ENCODE measurements at regions not wholly inside any gene's neighbourhood (a gene's known extent, or its start where the extent isn't known, plus 50 kb on each side); places are given as distances from the start of the nearest gene placed in this dataset.
"Not testable (repeated sequence)": the region's sequence is repeated elsewhere in the genome, so short reads cannot be mapped to it uniquely, and the experiment has no call there.

DNA sequence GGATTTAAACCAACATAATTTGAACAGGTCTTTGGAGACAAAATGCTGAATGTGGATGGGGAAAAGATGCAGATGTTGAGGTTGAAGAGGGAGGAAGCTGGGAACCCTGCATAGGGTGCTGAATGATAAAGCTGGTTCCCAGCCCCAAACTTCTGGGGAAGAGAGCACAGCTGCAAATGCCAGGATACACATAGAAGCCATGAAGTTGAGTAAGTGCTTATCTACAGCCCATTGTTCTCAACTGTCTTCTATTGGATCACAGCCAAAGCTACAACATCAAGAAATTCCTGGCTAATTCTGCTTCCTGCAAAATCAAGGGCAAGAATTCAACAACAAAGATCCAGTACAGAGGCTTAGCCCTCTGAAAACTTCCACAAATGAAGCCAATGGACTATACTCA lies 779.8 kb downstream of the PRIM2 start:
- DNase-seq (ENCODE audit: low read depth): not testable (repeated sequence)

GRCh38 chr6:58113960-58114359 lies 796.5 kb downstream of the PRIM2 start:
- no peak for DNase-seq (ENCODE audit: low read depth)

DNA sequence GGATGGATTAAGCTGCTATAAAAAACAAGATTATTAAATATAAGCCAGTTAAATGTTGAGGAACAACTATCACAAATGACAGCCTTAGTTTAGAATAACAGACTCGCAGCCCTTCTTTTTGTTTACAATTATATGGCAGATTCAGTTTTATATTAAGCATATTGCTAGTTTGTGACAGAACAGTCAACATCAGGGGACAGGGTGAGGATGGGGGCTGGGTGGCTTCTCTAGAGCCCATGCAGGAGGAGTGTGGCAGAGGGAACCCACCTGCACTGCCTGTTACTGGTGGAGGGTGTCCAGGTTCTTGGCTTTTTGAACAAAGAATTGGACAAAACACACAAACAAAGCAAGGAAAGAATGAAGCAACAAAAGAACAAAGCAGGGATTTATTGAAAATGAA lies 799.7 kb downstream of the PRIM2 start:
- not testable (repeated sequence) for DNase-seq (ENCODE audit: low read depth)

DNA sequence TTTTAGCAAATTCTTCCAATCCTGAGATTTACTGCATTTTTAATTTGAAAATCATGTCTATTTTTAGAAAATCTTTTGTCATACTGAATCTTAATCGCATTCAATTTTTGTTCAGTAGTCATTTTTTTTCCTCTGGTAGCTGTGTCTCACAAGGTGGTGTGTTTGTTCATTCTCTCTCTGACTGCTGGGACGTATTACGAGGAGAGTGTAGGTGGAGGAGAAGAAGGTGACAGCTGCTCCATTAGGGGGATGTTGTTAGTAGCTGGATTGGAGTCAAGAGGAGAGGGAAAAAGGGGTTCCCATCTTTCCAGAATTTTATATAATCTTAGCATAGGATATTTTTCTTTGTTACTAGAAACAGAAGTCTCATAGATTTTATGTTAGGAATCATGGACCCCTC lies 804.2 kb downstream of the PRIM2 start:
- not testable (repeated sequence) for DNase-seq (ENCODE audit: low read depth)

DNA sequence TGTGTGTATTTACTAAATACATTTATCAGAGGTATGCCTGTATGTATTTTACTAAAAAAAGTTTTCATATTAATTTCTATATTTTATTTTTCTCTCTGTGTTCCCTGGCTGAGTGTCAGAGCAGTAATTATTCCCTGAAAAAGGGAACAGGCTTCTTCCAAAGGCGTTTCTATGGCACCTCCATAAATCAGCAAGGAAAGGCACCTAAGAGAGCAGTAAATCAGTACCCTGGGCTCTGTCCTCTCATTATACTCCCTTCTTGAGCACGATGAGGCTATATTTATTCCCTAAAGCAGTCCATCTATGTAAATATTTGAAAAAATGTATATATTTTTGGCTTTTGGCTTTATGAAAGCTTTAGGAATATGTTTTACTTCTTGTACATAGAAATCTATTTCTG lies 806.3 kb downstream of the PRIM2 start:
- DNase-seq (ENCODE audit: low read depth): not testable (repeated sequence)

DNA sequence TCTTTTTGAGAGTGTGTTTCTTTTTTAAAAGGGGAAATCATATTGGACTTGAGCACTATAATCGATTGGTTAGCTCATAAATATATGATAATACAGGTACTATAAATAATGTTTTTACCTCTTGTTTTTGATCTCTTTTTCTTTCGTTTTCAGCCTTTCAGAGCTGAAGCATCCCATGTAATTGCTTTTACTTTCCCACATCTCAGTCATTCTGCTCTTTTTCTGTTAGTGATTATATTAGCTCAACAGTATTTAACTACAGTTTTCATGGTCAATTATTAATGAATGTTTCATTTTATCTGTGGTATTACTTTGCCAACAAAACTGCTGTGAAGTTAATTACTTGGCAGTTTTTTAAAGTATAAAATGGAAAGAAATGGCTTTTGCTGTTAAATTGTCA lies 811.1 kb downstream of the PRIM2 start:
- DNase-seq (ENCODE audit: low read depth): not testable (repeated sequence)

GRCh38 chr6:58129098-58129497 lies 811.7 kb downstream of the PRIM2 start:
- DNase-seq (ENCODE audit: low read depth): not testable (repeated sequence)

GRCh38 chr6:58139746-58140145 lies 822.3 kb downstream of the PRIM2 start:
- not testable (repeated sequence) for DNase-seq (ENCODE audit: low read depth)

- not testable (repeated sequence) for DNase-seq (ENCODE audit: low read depth)
Measured at GRCh38 chr6:58171025-58171424, 853.6 kb downstream of the PRIM2 start.

- DNase-seq (ENCODE audit: low read depth): not testable (repeated sequence)
Measured at GRCh38 chr6:58181557-58182065, 864.2 kb downstream of the PRIM2 start.

- DNase-seq (ENCODE audit: low read depth): not testable (repeated sequence)
Measured at GRCh38 chr6:58185300-58185699, 867.9 kb downstream of the PRIM2 start.

DNA sequence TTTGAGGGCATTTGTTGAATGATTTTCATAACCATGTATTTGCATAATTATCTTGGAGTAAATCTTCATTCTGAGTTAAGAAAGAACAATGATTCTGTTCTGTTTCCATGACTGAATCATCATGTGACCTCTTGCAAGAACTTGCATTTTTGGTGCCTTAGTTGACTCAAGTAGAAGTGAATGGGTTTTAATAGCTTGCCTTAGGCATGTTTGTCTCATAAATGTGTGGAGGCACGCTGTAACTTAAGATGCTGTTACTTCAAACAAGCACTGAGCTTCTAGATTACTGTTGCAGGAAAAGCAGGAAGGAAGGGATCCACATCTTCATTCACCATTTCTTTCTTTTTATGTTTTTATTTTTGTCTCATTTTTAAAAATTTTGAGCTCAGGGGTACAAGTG lies 875.8 kb downstream of the PRIM2 start:
- peak; percentile 46 for DNase-seq (ENCODE audit: low read depth)

DNA sequence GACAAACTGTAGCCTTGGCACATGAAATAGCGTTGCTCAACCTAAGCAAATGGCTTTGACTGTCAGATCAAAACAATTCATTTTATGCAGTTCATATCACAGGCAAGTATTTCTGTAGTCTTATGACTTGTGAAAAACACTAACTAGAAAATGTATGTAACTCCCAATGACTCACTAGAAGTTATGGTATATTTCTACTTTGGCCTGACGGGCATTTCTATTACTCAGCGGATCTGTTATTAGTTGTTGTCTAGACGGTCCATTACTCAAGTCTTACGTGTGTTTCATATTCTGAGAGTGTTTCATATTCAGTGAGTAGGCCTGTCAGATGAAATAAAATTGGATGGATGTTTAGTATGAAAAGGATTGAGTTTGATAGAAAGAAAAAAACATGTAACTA lies 880.9 kb downstream of the PRIM2 start:
- DNase-seq (ENCODE audit: low read depth): no peak

DNA sequence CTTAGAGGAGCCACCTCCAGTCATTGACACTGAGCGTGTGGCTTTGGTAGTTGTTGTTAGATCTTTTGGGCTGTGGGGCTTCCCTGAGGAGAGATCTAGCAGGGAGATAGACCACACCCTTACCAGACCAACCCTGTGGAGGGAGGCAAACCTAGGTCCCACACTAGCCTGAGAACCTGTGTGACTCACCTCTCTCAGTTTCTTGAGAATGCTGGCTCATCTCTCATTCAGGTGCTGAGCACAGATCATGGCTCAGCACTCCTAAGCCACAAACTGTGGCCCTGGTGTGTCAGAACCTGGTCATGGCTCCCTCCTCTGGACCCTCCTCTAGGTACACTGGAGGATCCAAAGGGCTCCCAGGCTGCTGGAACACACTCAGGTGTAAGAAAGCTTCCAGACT lies 919.7 kb downstream of the PRIM2 start:
- not testable (repeated sequence) for DNase-seq (ENCODE audit: low read depth)

- not testable (repeated sequence) for DNase-seq (ENCODE audit: low read depth)
Measured at GRCh38 chr6:58238421-58238820, 921.0 kb downstream of the PRIM2 start.

DNA sequence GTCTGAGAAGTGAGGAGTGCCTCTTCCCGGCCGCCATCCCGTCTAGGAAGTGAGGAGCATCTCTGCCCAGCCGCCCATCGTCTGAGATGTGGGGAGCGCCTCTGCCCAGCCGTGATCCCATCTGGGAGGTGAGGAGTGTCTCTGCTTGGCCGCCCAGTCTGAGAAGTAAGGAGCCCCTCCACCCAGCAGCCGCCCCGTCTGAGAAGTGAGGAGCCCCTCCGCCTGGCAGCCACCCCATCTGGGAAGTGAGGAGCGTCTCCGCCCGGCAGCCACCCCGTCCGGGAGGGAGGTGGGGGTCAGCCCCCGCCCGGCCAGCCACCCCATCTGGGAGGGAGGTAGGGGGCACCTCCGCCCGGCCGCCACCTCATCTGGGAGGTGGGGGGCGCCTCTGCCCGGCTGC lies 940.2 kb downstream of the PRIM2 start:
- DNase-seq (ENCODE audit: low read depth): not testable (repeated sequence)

DNA sequence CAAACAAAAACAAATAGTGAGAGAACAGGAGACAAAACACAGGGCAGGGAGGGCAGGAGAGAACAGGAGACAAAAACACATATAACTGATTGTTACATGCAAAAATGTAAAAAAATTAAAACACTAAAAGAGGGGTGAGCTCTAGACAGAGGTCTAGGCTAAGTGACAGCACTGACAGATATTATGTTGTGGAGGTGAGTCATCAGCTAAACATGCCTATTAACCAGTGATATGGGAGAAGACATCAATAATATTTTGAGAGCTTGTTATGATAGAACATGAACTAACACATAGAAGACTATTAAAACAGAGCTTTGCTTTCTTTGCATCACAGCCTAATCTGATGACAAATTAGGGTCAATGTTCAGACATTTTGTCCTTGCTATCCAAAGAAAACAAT lies 972.7 kb downstream of the PRIM2 start:
- DNase-seq (ENCODE audit: low read depth): no peak

DNA sequence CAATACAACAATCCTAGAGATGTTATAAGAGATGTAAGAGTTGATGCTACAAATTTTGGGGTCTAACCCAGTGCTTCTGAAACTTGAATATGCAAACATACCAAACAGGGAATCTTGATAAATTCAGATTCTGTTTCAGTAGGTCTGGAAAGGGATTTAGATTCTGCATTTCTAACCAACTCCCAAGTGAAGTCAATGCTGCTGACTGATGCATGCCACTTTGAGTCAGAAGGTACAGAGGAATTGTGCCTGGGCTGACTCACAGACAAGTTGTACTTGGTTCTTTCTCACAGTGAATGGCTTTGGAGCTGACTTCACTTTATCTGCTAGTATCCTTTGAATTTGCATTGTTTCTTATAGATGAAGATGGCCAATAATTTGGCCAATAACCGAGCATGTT lies 973.9 kb downstream of the PRIM2 start:
- DNase-seq (ENCODE audit: low read depth): not testable (repeated sequence)

- DNase-seq (ENCODE audit: low read depth): not testable (repeated sequence)
Measured at GRCh38 chr6:58307901-58308300, 990.5 kb downstream of the PRIM2 start.

- DNase-seq (ENCODE audit: low read depth): not testable (repeated sequence)
Measured at GRCh38 chr6:58332108-58332507, 1014.7 kb downstream of the PRIM2 start.

GRCh38 chr6:58342287-58342686 lies 1024.9 kb downstream of the PRIM2 start:
- not testable (repeated sequence) for DNase-seq (ENCODE audit: low read depth)

- not testable (repeated sequence) for DNase-seq (ENCODE audit: low read depth)
Measured at GRCh38 chr6:58347534-58347933, 1030.1 kb downstream of the PRIM2 start.

- DNase-seq (ENCODE audit: low read depth): peak; percentile 7
Measured at GRCh38 chr6:58351619-58352018, 1034.2 kb downstream of the PRIM2 start.

GRCh38 chr6:58358452-58358851 lies 1041.0 kb downstream of the PRIM2 start:
- DNase-seq (ENCODE audit: low read depth): not testable (repeated sequence)

DNA sequence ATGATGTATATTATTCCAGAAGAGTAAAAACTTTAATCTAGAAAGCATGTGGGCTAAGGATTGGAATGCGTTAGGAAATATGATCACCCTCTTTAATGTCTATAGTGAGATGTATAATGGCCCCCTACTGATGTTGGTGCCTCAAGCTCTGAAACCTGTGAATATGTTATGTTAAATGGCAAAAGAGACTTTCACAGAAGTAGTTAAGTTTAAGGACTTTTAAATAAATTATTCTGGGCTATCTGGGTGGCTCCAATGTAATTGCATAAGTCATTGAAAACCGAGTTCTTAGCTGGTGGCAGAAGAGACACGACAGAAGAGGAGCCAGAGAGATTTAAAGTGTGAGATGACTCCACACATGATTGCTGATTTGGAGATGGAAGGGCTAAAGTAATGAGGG lies 1048.4 kb downstream of the PRIM2 start:
- not testable (repeated sequence) for DNase-seq (ENCODE audit: low read depth)
